ENCODE measurements at regions not wholly inside any gene's neighbourhood (a gene's known extent, or its start where the extent isn't known, plus 50 kb on each side); places are given as distances from the start of the nearest gene placed in this dataset.

DNA sequence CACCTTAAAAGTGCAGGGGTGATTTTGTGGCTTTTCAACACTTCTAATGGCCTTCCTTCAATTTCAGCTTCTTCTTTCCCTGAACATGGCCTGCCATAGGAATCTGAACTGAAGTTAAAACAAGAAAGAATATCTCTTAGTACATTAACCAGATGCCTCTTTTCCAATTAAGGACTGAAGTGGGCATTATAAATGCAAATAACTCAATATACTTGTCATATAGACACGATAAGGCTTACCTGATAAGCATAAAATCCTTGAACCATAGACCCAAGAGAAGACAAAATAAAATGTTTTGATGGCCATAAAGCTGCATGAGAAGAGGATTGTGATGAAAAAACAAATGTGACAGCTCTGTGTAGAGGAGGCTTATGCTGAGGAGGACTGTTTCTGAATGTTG is 173.1 kb downstream of the MC4R start (continued):
- TF ChIP-seq, protein P1, sequence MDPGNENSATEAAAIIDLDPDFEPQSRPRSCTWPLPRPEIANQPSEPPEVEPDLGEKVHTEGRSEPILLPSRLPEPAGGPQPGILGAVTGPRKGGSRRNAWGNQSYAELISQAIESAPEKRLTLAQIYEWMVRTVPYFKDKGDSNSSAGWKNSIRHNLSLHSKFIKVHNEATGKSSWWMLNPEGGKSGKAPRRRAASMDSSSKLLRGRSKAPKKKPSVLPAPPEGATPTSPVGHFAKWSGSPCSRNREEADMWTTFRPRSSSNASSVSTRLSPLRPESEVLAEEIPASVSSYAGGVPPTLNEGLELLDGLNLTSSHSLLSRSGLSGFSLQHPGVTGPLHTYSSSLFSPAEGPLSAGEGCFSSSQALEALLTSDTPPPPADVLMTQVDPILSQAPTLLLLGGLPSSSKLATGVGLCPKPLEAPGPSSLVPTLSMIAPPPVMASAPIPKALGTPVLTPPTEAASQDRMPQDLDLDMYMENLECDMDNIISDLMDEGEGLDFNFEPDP (CRISPR knock-in tag; conservative IDR thresholded peaks at IDR 0.05) = no peak
- TF ChIP-seq, protein P2, sequence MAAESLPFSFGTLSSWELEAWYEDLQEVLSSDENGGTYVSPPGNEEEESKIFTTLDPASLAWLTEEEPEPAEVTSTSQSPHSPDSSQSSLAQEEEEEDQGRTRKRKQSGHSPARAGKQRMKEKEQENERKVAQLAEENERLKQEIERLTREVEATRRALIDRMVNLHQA (CRISPR knock-in tag; IDR thresholded peaks at IDR 0.05) = no peak
- TF ChIP-seq HDAC1 (CRISPR knock-in tag; IDR thresholded peaks at IDR 0.05) = no peak
- no peak for TF ChIP-seq NR2F1 (CRISPR knock-in tag; IDR thresholded peaks at IDR 0.05)
- TF ChIP-seq ZSCAN31 (CRISPR knock-in tag; IDR thresholded peaks at IDR 0.05; ENCODE audit: low read depth) = no peak

DNA sequence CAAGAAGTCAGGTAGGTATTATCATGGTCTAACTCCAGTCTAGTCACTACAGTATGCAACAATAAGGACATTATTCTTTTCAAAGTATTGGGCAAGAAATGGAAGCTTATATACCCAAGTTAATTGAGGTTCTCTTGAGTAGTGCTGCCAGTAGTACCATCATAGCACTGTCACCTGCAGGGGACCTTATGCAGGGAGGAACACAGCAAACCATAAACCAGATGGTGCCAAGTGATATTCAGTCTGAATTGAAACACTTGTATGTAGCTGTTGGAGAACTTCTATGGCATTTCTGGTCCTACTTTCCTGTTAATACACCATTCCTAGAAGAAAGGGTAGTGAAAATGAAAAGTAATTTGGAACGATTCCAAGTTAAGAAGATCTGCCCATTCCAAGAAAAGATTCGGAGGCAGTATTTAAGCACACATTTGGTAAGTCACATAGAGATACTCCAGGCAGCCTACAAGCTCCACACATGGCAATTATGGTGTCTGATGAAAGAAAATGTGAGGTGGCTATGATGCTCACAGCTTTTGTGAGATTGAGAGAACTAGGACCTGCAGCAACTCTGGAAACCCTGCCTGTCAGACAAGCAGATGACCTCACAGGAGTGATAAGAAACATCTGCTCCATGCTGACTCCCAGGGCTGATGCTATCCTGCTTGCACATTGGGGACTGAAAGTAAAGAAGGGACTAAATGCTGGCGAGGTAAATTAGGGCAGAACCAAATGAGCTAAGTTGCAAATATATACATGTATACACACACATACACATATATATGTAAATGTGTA is 174.7 kb downstream of the MC4R start:
- FAIRE-seq = no peak
- no peak for TF ChIP-seq ZNF563 (CRISPR knock-in tag; IDR thresholded peaks at IDR 0.05)
- H3K9ac ChIP-seq (ENCODE audit: insufficient read depth, low read depth, low read length) = no peak overlapping the region
- no peak overlapping the region for H2AFZ ChIP-seq (ENCODE audit: low read length)
- H3K9me3 ChIP-seq (ENCODE audit: low read length) = no peaks in the 10 kb centered on the region
- no peaks in the 10 kb centered on the region for H3K79me2 ChIP-seq (ENCODE audit: insufficient read depth, low read length)
- intact Hi-C loops (cut with micrococcal nuclease; ENCODE audit: unreplicated experiment) (no loop called here), in situ Hi-C loops (cut with HindIII; ENCODE audit: extremely low pct_ligation_motif_present, low pct_unique_long_range_greater_than_20kb) (no loop called here)
- no peak overlapping the region for H3K4me2 ChIP-seq (ENCODE audit: low read depth, low read length)
- H3K27ac ChIP-seq (ENCODE audit: extremely low read length, insufficient read depth, low read length) = no peak overlapping the region
- ChIA-PET POLR2A (no interaction called here), CTCF (ENCODE audit: low intra/inter-chr PET ratio, low total read pairs) (no interaction called here)
- WGBS (ENCODE audit: low lambda C conversion rate) = 0% methylated on average over 3 of the region's 3 CpGs
- H3K27me3 ChIP-seq (ENCODE audit: control insufficient read depth in 1 of 2, insufficient read depth in 2 of 2, low read length in 2 of 2) = no peaks in the 10 kb centered on the region
- DNase-seq (ENCODE audit: low spot score) = no peak
- no peak for ATAC-seq
- H3K36me3 ChIP-seq (replicated peaks in 1 of 2; ENCODE audit: control insufficient read depth in 1 of 2, insufficient read depth in 2 of 2, low read length in 2 of 2) = no peaks in the 10 kb centered on the region
- no TSS peak for BruUV-seq (replicated peaks)
- H4K20me1 ChIP-seq (ENCODE audit: insufficient read depth, low read length) = no peaks in the 10 kb centered on the region
- H3K4me3 ChIP-seq (replicated peaks in 1 of 3; ENCODE audit: insufficient read depth in 1 of 3, low read depth in 2 of 3, low read length in 3 of 3) = no peak overlapping the region
- no peaks in the 10 kb centered on the region for H3K4me1 ChIP-seq (ENCODE audit: insufficient read depth, low read length)
